HepG2 (cell line): ENCODE measurements at regions not wholly inside any gene's neighbourhood (a gene's known extent, or its start where the extent isn't known, plus 50 kb on each side); places are given as distances from the start of the nearest gene placed in this dataset.

Source experiments
- FOXK1 ChIP-seq: sonication (generic); formaldehyde crosslinking; IDR thresholded peaks from 2 replicates; pipeline ENCODE4 v1.4.0; 2020; ENCODE audit warnings: low read depth, missing genetic modification reagents, borderline replicate concordance
- ZKSCAN1 ChIP-seq: fragments of 150-350 bp; IDR thresholded peaks from 2 replicates; pipeline ENCODE4 v1.6.1; 2014; ENCODE audit warnings: low read length
- ZKSCAN8 ChIP-seq: IDR thresholded peaks from 2 replicates; pipeline ENCODE4 v1.6.1; 2016; ENCODE audit warnings: borderline replicate concordance, missing genetic modification reagents, missing compliant biosample characterization

DNA sequence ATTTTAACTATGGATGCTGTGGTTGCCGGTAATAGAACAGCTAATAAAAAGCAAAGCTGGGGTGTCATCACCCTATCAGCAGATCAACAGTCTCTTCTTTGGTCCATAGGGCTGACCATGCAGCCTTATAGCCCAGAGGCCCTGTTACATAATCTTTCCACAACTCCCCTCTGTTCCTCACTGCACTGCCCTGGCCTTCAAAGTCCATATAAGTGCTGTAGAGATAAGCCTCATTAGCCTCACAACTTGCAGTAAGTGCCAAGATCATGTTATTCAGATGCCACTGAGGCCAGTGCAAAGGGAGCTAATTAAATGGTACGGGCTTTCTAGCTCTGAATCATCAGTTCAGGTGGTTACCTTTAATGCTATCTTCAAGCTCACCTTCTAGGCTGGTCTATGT, 89.7 kb upstream of the CXCR4 start:
- TF ChIP-seq FOXK1 (CRISPR knock-in tag) (no peak), ZKSCAN1 (no peak), ZKSCAN8 (no peak)
